Right lobe of liver (tissue), 6 donors: ENCODE measurements at regions not wholly inside any gene's neighbourhood (a gene's known extent, or its start where the extent isn't known, plus 50 kb on each side); places are given as distances from the start of the nearest gene placed in this dataset.

Experiments
- ATAC-seq, 4 donors: fragments of 200-7000 bp; cut with Tn5 transposase; one replicate each; pipeline ENCODE4 v1.9.1; 2020; ENCODE audit warnings: mild to moderate bottlenecking in 4 of 4, moderate library complexity in 4 of 4
- DNase-seq, 3 donors: peaks; one replicate each; pipeline ENCODE4 v3.0.0-alpha.2; 2020
- H3K27ac ChIP-seq, 3 donors: fragments of 200-600 bp; one replicate each; pipeline ENCODE4 v1.8.0; 2022
- H3K27me3 ChIP-seq, 2 donors: fragments of 200-600 bp; one replicate each; pipeline ENCODE4 v1.8.0; 2022
- H3K36me3 ChIP-seq, 4 donors: fragments of 200-600 bp; sonication (generic) in 1 of 4; one replicate each; pipeline versions ENCODE4 v1.5.1 to v1.8.0; 2017 to 2022; ENCODE audit warnings: control low read depth in 1 of 4
- H3K4me1 ChIP-seq, 4 donors: fragments of 200-600 bp; sonication (generic) in 1 of 4; one replicate each; pipeline versions ENCODE4 v1.5.1 to v1.8.0; 2017 to 2022; ENCODE audit warnings: control low read depth in 1 of 4
- H3K4me3 ChIP-seq, 3 donors: fragments of 200-600 bp; one replicate each; pipeline ENCODE4 v1.8.0; 2022
- H3K9me3 ChIP-seq, 4 donors: fragments of 200-600 bp; sonication (generic) in 1 of 4; one replicate each; pipeline versions ENCODE4 v1.5.1 to v1.8.0; 2017 to 2022; ENCODE audit warnings: control low read depth in 1 of 4
- POLR2A ChIP-seq: fragments of 450-650 bp; IDR thresholded peaks from one replicate; pipeline ENCODE4 v1.6.1; 2017; ENCODE audit warnings: antibody characterized with exemption, mild to moderate bottlenecking
- WGBS: methylation state at CpG from one replicate; pipeline ENCODE4 v1.1.6; 2018; ENCODE audit warnings: low coverage, low lambda C conversion rate; ENCODE audit not compliant: insufficient coverage; ENCODE audit errors: missing lambda C conversion rate; 5-methylcytosine and 5-hydroxymethylcytosine counted together
- intact Hi-C, 2 donors: fragments of 100-400 bp; cut with DNase I; formaldehyde crosslinking; loops; one replicate each; pipeline versions ENCODE4 v1.11.2 to v1.14.1; 2022
- TF ChIP-seq, protein P1 (sequence below), 4 donors: fragments of 200-600 bp in 3 of 4; fragments of 450-650 bp in 1 of 4; IDR thresholded peaks; one replicate each; pipeline versions ENCODE4 v1.5.1 to v1.8.0; 2016 to 2022; ENCODE audit warnings: antibody characterized with exemption in 4 of 4, mild to moderate bottlenecking in 2 of 4
- donor health status: DM: no; HTN: yes; CAD: no.
- donor health status: DM: no; HTN: no; CAD: no.
- donor health status: DM: no; HTN: no; CAD: no.
- donor health status: DM: no; HTN: yes; CAD: no.
- donor health status: DM: no; HTN: yes; CAD: no.

DNA sequence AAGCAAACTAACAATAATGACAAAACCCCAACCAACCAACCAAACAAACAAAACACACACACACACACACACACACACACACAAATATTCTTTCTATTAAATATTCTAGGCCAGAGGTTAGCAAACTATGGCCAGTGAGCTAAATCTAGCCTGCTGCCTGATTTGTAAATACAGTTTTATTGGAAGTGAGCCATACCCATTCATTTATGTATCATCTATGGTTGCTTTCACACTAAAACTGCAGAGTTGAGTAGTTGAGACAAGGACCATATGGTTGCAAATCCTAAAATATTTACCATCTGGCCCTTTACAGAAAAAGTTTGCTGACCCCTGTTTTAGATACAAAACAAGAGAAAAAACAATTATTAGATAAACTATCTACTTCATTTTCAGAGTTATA is 620.5 kb upstream of the SEMA6A start:
- ATAC-seq = no peak
- no peak overlapping the region for H3K27ac ChIP-seq
- intact Hi-C loops = no loop called here
- DNase-seq = no peak
- no peak overlapping the region for H3K4me3 ChIP-seq
- no peaks in the 10 kb centered on the region for H3K27me3 ChIP-seq
- TF ChIP-seq POLR2A = no peak
- TF ChIP-seq, protein P1, sequence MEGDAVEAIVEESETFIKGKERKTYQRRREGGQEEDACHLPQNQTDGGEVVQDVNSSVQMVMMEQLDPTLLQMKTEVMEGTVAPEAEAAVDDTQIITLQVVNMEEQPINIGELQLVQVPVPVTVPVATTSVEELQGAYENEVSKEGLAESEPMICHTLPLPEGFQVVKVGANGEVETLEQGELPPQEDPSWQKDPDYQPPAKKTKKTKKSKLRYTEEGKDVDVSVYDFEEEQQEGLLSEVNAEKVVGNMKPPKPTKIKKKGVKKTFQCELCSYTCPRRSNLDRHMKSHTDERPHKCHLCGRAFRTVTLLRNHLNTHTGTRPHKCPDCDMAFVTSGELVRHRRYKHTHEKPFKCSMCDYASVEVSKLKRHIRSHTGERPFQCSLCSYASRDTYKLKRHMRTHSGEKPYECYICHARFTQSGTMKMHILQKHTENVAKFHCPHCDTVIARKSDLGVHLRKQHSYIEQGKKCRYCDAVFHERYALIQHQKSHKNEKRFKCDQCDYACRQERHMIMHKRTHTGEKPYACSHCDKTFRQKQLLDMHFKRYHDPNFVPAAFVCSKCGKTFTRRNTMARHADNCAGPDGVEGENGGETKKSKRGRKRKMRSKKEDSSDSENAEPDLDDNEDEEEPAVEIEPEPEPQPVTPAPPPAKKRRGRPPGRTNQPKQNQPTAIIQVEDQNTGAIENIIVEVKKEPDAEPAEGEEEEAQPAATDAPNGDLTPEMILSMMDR (IDR thresholded peaks at IDR 0.05) = no peak
- H3K9me3 ChIP-seq = no peaks in the 10 kb centered on the region
- no peaks in the 10 kb centered on the region for H3K4me1 ChIP-seq
- H3K36me3 ChIP-seq = no peaks in the 10 kb centered on the region

DNA sequence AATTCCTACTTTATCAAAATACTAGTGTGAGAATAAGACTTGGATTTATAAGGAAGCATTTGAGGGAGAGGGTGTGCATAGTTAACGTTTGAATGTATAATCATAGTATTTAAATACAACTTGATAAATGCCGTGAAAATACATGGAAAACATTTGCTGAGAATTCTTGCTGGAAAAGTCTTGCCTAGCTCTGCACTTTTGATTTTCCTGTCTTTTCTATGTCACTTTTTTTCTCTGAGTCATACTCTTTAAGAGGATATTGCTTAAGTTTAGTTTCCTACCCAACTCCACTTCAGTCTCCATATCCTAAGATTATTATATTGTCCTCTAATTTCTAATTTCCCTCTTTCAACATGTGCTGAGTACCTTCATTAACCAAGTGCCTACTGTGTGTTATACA is 616.6 kb upstream of the SEMA6A start:
- no peak overlapping the region for H3K4me3 ChIP-seq
- no peaks in the 10 kb centered on the region for H3K36me3 ChIP-seq
- 86% methylated on average over 2 of the region's 2 CpGs for WGBS
- no peaks in the 10 kb centered on the region for H3K9me3 ChIP-seq
- no peaks in the 10 kb centered on the region for H3K4me1 ChIP-seq
- no peak overlapping the region for H3K27ac ChIP-seq
- DNase-seq (no peak), ATAC-seq (peak in 3 of 4 donors; percentile 33 to 46 (median 36))
- TF ChIP-seq POLR2A = no peak
- TF ChIP-seq, protein P1 (IDR thresholded peaks at IDR 0.05) = no peak
- H3K27me3 ChIP-seq = no peaks in the 10 kb centered on the region
- intact Hi-C loops = no loop called here

DNA sequence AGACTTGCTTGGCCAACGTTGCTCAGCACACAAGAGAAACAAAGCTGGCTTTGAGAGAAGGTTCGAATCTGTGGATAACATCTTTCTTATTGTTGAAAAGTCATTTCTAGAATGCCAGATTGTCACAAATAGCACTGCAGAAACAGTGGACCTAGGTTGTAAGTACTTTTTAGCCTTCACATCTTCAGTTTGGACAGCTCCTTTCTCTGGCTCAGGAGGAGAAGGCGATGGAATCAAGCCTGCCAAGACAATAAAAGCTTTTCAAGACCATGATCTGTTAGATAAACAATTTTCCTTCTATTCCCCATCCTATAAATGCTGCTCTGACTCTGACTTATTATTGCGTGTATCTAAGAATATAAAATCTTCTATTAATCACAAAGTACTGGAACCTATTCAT is 615.2 kb upstream of the SEMA6A start:
- H3K27me3 ChIP-seq = no peaks in the 10 kb centered on the region
- TF ChIP-seq, protein P1 (IDR thresholded peaks at IDR 0.05) = no peak
- TF ChIP-seq POLR2A = no peak
- 28% methylated on average over 4 of the region's 4 CpGs for WGBS
- no peaks in the 10 kb centered on the region for H3K36me3 ChIP-seq
- no peaks in the 10 kb centered on the region for H3K9me3 ChIP-seq
- H3K4me3 ChIP-seq = no peak overlapping the region
- no peak for ATAC-seq
- no peak for DNase-seq
- intact Hi-C loops = no loop called here
- H3K4me1 ChIP-seq = no peaks in the 10 kb centered on the region
- H3K27ac ChIP-seq = no peak overlapping the region

DNA sequence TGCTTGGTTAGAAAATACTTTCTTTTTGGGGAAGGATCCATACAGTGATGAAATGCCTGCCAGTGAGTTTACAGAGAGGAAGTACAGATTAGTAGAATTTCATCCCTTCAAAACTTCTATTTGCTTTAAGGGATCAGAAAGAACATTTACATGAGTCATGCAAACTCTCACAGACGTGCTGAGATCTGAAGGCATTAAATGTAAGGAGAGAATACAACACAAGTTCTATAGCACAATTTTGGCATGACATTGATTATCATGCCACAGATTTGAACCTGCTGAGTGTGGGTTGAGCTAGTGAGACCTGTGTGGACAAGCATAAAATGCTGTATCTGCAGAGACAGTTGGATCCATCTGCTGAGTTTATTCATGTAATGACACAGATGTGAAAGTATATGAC is 613.6 kb upstream of the SEMA6A start:
- no peaks in the 10 kb centered on the region for H3K36me3 ChIP-seq
- no peak for TF ChIP-seq POLR2A
- TF ChIP-seq, protein P1 (IDR thresholded peaks at IDR 0.05) = no peak
- no peaks in the 10 kb centered on the region for H3K27me3 ChIP-seq
- no peak overlapping the region for H3K27ac ChIP-seq
- ATAC-seq (no peak), DNase-seq (no peak)
- H3K4me1 ChIP-seq = no peaks in the 10 kb centered on the region
- intact Hi-C loops = no loop called here
- no peak overlapping the region for H3K4me3 ChIP-seq
- 19% methylated on average over 1 of the region's 1 CpG for WGBS
- H3K9me3 ChIP-seq = no peaks in the 10 kb centered on the region

DNA sequence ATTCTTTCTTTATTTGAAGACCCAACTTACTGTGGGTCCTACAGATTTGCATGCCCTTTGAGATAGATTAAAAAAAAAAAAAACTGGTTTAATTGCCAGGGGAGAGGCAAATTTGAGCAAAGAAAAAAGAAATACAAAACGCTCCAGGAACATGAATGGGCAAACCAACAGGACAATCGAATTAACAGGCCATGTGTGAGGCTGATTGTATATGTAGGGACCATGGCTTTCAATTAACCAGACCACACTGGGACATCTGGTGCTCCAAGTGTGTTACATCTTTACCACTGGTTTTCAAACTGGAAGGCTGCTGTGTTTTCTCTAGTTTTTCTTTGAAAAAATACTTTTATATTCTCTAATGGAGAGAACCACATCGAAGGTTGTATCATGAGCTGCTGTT is 612.1 kb upstream of the SEMA6A start:
- no peak for ATAC-seq
- WGBS = 35% methylated on average over 3 of the region's 3 CpGs
- DNase-seq = no peak
- Histone ChIP-seq H3K27ac (no peak overlapping the region), H3K9me3 (no peaks in the 10 kb centered on the region), H3K4me3 (no peak overlapping the region), H3K27me3 (no peaks in the 10 kb centered on the region), H3K36me3 (no peaks in the 10 kb centered on the region), H3K4me1 (no peaks in the 10 kb centered on the region)
- intact Hi-C loops = no loop called here
- TF ChIP-seq, protein P1 (IDR thresholded peaks at IDR 0.05) = no peak
- no peak for TF ChIP-seq POLR2A
